GM23338 (cell line): ENCODE measurements at regions not wholly inside any gene's neighbourhood (a gene's known extent, or its start where the extent isn't known, plus 50 kb on each side); places are given as distances from the start of the nearest gene placed in this dataset.

Source experiments
- ATAC-seq: fragments of 200-7000 bp; cut with Tn5 transposase; 3 replicates; pipeline ENCODE4 v1.9.1; 2020
- DNase-seq: peaks from one replicate; pipeline ENCODE4 v3.0.0-alpha.2; 2015; ENCODE audit warnings: low spot score
- H2AFZ ChIP-seq: fragments of 200-600 bp; sonication (generic); 2 replicates; pipeline ENCODE4 v1.8.0; 2016; ENCODE audit warnings: antibody characterized with exemption, mild to moderate bottlenecking, moderate library complexity
- H3F3A ChIP-seq: fragments of 200-600 bp; sonication (generic); replicated peaks from 2 replicates; pipeline ENCODE4 v1.8.0; 2017; ENCODE audit warnings: antibody characterized with exemption, mixed run types, low read depth
- H3K27ac ChIP-seq: fragments of 200-600 bp; sonication (generic); 2 replicates; pipeline ENCODE4 v1.6.1; 2016; ENCODE audit warnings: low read depth
- H3K27me3 ChIP-seq: fragments of 200-600 bp; sonication (generic); 2 replicates; pipeline ENCODE4 v1.8.0; 2016; ENCODE audit warnings: mild to moderate bottlenecking, mixed run types, moderate library complexity; ENCODE audit not compliant: insufficient read depth
- H3K36me3 ChIP-seq: fragments of 200-600 bp; sonication (generic); 2 replicates; pipeline ENCODE4 v1.8.0; 2016; ENCODE audit warnings: mild to moderate bottlenecking; ENCODE audit not compliant: insufficient read depth
- H3K4me1 ChIP-seq: fragments of 200-600 bp; sonication (generic); 2 replicates; pipeline ENCODE4 v1.8.0; 2016; ENCODE audit warnings: mild to moderate bottlenecking, moderate library complexity; ENCODE audit not compliant: insufficient read depth
- H3K4me2 ChIP-seq: fragments of 200-600 bp; sonication (generic); 2 replicates; pipeline ENCODE4 v1.7.1; 2017; ENCODE audit warnings: mixed run types
- H3K4me3 ChIP-seq: fragments of 200-600 bp; sonication (generic); 2 replicates; pipeline ENCODE4 v1.6.1; 2016; ENCODE audit warnings: mixed run types
- H3K79me2 ChIP-seq: fragments of 200-600 bp; sonication (generic); replicated peaks from 2 replicates; pipeline ENCODE4 v1.8.0; 2017; ENCODE audit warnings: mild to moderate bottlenecking; ENCODE audit not compliant: insufficient read depth
- H3K9me2 ChIP-seq: fragments of 200-600 bp; sonication (generic); 2 replicates; pipeline ENCODE4 v1.8.0; 2017; ENCODE audit not compliant: insufficient read depth
- H4K20me1 ChIP-seq: fragments of 200-600 bp; sonication (generic); replicated peaks from 2 replicates; pipeline ENCODE4 v1.8.0; 2017; ENCODE audit warnings: mild to moderate bottlenecking; ENCODE audit not compliant: insufficient read depth
- H3K27ac Mint-ChIP-seq: 2 replicates; pipeline ENCODE4 v1.8.0; 2020; ENCODE audit warnings: inconsistent platforms, mild to moderate bottlenecking, moderate library complexity, mixed read lengths
- H3K27me3 Mint-ChIP-seq: 3 replicates; pipeline ENCODE4 v1.8.0; 2022; ENCODE audit warnings: low read depth, mild to moderate bottlenecking, moderate library complexity, mixed read lengths, inconsistent platforms; ENCODE audit not compliant: insufficient read depth, poor library complexity
- H3K36me3 Mint-ChIP-seq: 3 replicates; pipeline ENCODE4 v1.8.0; 2021; ENCODE audit warnings: low read depth, mild to moderate bottlenecking, inconsistent platforms, moderate library complexity, mixed read lengths
- H3K4me1 Mint-ChIP-seq: 3 replicates; pipeline ENCODE4 v1.8.0; 2020; ENCODE audit warnings: mild to moderate bottlenecking, inconsistent platforms, mixed read lengths
- H3K4me3 Mint-ChIP-seq: 3 replicates; pipeline ENCODE4 v1.8.0; 2021; ENCODE audit warnings: moderate library complexity, mild to moderate bottlenecking, inconsistent platforms, mixed read lengths
- H3K9me3 Mint-ChIP-seq: 3 replicates; pipeline ENCODE4 v1.8.0; 2020; ENCODE audit warnings: moderate library complexity, mild to moderate bottlenecking, inconsistent platforms, mixed read lengths
- CREB1 ChIP-seq: fragments of 250-450 bp; sonication (Bioruptor Pico); IDR thresholded peaks from 2 replicates; pipeline ENCODE4 v1.5.0; 2020; ENCODE audit warnings: low read depth, mild to moderate bottlenecking, moderate library complexity
- CTCF ChIP-seq, 2 experiments: fragments of 200-600 bp in 1 of 2; sonication (generic) in 1 of 2; conservative IDR thresholded peaks; 2 replicates each; pipeline versions ENCODE4 v1.5.1 to v1.6.1; 2016 to 2017; ENCODE audit warnings: antibody characterized with exemption in 2 of 2, low read depth in 2 of 2, mild to moderate bottlenecking in 2 of 2, moderate library complexity in 1 of 2
- ETS1 ChIP-seq: IDR thresholded peaks from 2 replicates; pipeline ENCODE4 v1.6.1; 2016; ENCODE audit warnings: antibody characterized with exemption
- EZH2 ChIP-seq: fragments of 200-600 bp; sonication (generic); IDR thresholded peaks from one replicate; pipeline ENCODE4 v1.8.0; 2017; ENCODE audit warnings: antibody characterized with exemption, mild to moderate bottlenecking, low read depth; ENCODE audit not compliant: unreplicated experiment
- EZH2phosphoT487 ChIP-seq: fragments of 200-600 bp; sonication (generic); IDR thresholded peaks from one replicate; pipeline ENCODE4 v1.8.1; 2018; ENCODE audit warnings: antibody characterized with exemption; ENCODE audit not compliant: unreplicated experiment
- JUNB ChIP-seq: IDR thresholded peaks from one replicate; pipeline ENCODE4 v1.6.1; 2016; ENCODE audit warnings: antibody characterized with exemption; ENCODE audit not compliant: unreplicated experiment
- NANOG ChIP-seq: IDR thresholded peaks from 2 replicates; pipeline ENCODE4 v1.6.1; 2016; ENCODE audit warnings: antibody characterized with exemption, borderline replicate concordance
- POLR2AphosphoS5 ChIP-seq: IDR thresholded peaks from 2 replicates; pipeline ENCODE4 v1.6.1; 2016; ENCODE audit warnings: antibody characterized with exemption, low read depth
- REST ChIP-seq: IDR thresholded peaks from one replicate; pipeline ENCODE4 v1.6.1; 2018; ENCODE audit warnings: antibody characterized with exemption; ENCODE audit not compliant: unreplicated experiment
- STAT1 ChIP-seq: IDR thresholded peaks from one replicate; pipeline ENCODE4 v1.6.1; 2016; ENCODE audit warnings: antibody characterized with exemption; ENCODE audit not compliant: unreplicated experiment
- ZNF114 ChIP-seq: fragments of 250-450 bp; sonication (Bioruptor Pico); IDR thresholded peaks from 2 replicates; pipeline ENCODE4 v1.5.0; 2020; ENCODE audit warnings: mild to moderate bottlenecking, moderate library complexity
- ZNF331 ChIP-seq: fragments of 250-450 bp; sonication (Bioruptor Pico); IDR thresholded peaks from 2 replicates; pipeline ENCODE4 v1.5.0; 2020; ENCODE audit warnings: low read depth, mild to moderate bottlenecking, moderate library complexity
- ZNF462 ChIP-seq: fragments of 250-450 bp; sonication (Bioruptor Pico); IDR thresholded peaks from 2 replicates; pipeline ENCODE4 v1.5.0; 2020; ENCODE audit warnings: mild to moderate bottlenecking, moderate library complexity

GRCh38 chr12:69055280-69055679 lies 122.3 kb upstream of the CPM start:
- Histone ChIP-seq H3K4me3 (no peak overlapping the region), H3K79me2 (no peaks in the 10 kb centered on the region), H3K4me1 (peaks cover 16% of the 10 kb centered on the region), H3K36me3 (no peaks in the 10 kb centered on the region), H3K4me2 (no peak overlapping the region), H2AFZ (peak overlapping the region; percentile 52; the same call in 1 of the 2 replicates), H4K20me1 (no peaks in the 10 kb centered on the region), H3K27me3 (no peaks in the 10 kb centered on the region), H3K9me2 (peaks cover 10% of the 10 kb centered on the region; the same call in 1 of the 2 replicates), H3F3A (no peaks in the 10 kb centered on the region), H3K27ac (no peak overlapping the region)
- TF ChIP-seq NANOG (no peak), POLR2AphosphoS5 (no peak), ZNF462 (CRISPR knock-in tag) (no peak), ETS1 (no peak), CREB1 (CRISPR knock-in tag) (no peak), STAT1 (no peak), ZNF331 (CRISPR knock-in tag) (no peak), EZH2 (no peak), ZNF114 (CRISPR knock-in tag) (no peak), JUNB (no peak), REST (no peak), CTCF (conservative IDR thresholded peaks at IDR 0.05; ENCODE audit: low read depth in 2 of 2) (no peak), EZH2phosphoT487 (no peak)
- peaks cover 20% of the 10 kb centered on the region for H3K4me1 Mint-ChIP-seq
- no peak overlapping the region for H3K4me3 Mint-ChIP-seq
- no peak for DNase-seq
- no peaks in the 10 kb centered on the region for H3K36me3 Mint-ChIP-seq
- H3K9me3 Mint-ChIP-seq: peaks cover 3% of the 10 kb centered on the region; the same call in 1 of the 3 replicates
- H3K27me3 Mint-ChIP-seq: peaks cover 3% of the 10 kb centered on the region
- H3K27ac Mint-ChIP-seq: no peak overlapping the region
- no peak for ATAC-seq
